Activated CD4-positive, alpha-beta memory T cell treated with anti-CD3 and anti-CD28 coated beads for 36 hours (primary cell): ENCODE measurements at regions not wholly inside any gene's neighbourhood (a gene's known extent, or its start where the extent isn't known, plus 50 kb on each side); places are given as distances from the start of the nearest gene placed in this dataset.

Experiments
- CTCF ChIA-PET: fragments of 350-600 bp; sonication (Branson Sonifier 250); formaldehyde crosslinking; loops from one replicate; lab custom pipeline; 2021; ENCODE audit warnings: antibody characterized with exemption, inconsistent platforms; lab: Charles Lee
- POLR2A ChIA-PET: fragments of 350-600 bp; sonication (Branson Sonifier 250); formaldehyde crosslinking; loops from one replicate; lab custom pipeline; 2021; ENCODE audit warnings: antibody characterized with exemption; lab: Charles Lee
- DNase-seq: peaks from one replicate; pipeline ENCODE4 v3.0.0-alpha.2; 2020
- H3K27ac Mint-ChIP-seq: one replicate; pipeline ENCODE4 v1.8.0; 2021; ENCODE audit warnings: mixed read lengths
- H3K27me3 Mint-ChIP-seq: one replicate; pipeline ENCODE4 v1.8.0; 2021; ENCODE audit warnings: mixed read lengths
- H3K36me3 Mint-ChIP-seq: one replicate; pipeline ENCODE4 v1.8.0; 2021; ENCODE audit warnings: mixed read lengths
- H3K4me1 Mint-ChIP-seq: one replicate; pipeline ENCODE4 v1.8.0; 2021; ENCODE audit warnings: low read depth, mixed read lengths
- H3K4me3 Mint-ChIP-seq: one replicate; pipeline ENCODE4 v1.8.0; 2021; ENCODE audit warnings: mild to moderate bottlenecking, mixed read lengths
- H3K9me3 Mint-ChIP-seq: one replicate; pipeline ENCODE4 v1.8.0; 2021; ENCODE audit warnings: mixed read lengths
- intact Hi-C: fragments of 100-400 bp; cut with micrococcal nuclease; formaldehyde crosslinking; loops from one replicate; pipeline ENCODE4 v1.15.1; 2023

DNA sequence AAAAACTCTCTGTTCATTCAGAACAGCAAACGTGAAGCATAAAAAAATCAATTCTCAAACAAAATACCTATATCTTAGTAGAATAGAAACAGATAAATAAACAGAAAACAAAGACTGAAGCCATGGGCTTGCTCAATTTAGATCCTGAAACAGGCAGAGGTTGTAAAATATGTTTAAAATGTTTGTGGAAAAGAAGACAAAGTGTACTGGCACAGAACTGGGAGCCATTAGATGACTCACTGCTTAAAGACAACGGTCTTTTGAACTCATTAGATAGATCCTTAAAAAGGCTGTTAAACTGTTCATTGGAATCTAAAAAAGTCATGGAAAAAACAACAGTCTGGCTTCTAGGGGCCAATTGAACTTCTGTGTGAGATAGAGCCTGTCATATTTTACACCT, 247.0 kb upstream of the NDST4 start:
- no peak for DNase-seq
- CTCF ChIA-PET = no interaction called here
- no peak overlapping the region for H3K27ac Mint-ChIP-seq

DNA sequence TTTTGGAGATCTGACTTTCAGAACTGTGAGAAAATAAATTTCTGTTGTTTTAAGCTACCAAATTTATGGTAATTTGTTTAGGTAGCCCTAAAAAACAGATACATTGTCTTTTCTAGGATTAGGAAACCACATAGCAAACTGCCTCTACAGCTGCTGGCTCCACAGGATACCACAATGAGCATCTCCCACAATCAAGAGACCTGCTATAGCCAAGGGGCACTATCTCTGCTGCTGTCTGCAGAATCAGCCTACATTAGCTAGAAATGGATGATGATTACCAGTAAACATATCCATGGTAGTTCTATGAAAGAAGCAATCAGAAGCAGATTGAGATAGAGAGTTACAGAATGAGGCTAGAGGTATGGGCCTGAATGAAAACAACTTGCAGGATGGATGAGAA, 244.4 kb upstream of the NDST4 start:
- no peak for DNase-seq
- peaks cover 25% of the 10 kb centered on the region for H3K9me3 Mint-ChIP-seq
- H3K36me3 Mint-ChIP-seq = no peaks in the 10 kb centered on the region
- CTCF ChIA-PET = no interaction called here
- H3K4me3 Mint-ChIP-seq = no peak overlapping the region
- no peaks in the 10 kb centered on the region for H3K27me3 Mint-ChIP-seq
- POLR2A ChIA-PET = no interaction called here
- no peak overlapping the region for H3K27ac Mint-ChIP-seq
- no peaks in the 10 kb centered on the region for H3K4me1 Mint-ChIP-seq
- intact Hi-C loops = no loop called here

More for the DNA sequence above, 247.0 kb upstream of the NDST4 start:
- intact Hi-C loops = no loop called here
- POLR2A ChIA-PET = no interaction called here
- Mint-ChIP-seq H3K27me3 (no peaks in the 10 kb centered on the region), H3K4me1 (no peaks in the 10 kb centered on the region), H3K4me3 (no peak overlapping the region), H3K36me3 (no peaks in the 10 kb centered on the region), H3K9me3 (peaks cover 6% of the 10 kb centered on the region)

DNA sequence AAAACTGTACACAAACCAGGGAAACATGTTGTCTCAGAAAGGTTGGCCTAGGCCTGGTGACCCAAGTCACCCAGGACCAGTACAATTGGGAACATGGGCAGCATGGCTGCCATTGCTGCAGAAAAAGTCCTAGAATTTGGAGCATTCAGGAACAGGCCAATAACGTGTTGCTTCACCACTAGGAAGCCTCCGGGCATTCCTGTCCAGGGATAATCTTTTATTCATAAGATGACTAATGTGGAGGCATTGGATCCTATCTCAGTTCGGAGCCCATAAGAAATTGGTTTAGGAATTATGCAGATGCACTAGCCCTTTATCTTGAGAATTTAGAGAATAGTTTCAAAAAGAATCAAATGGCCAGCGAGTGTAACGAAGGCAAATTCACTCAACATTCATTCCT, 242.8 kb upstream of the NDST4 start:
- intact Hi-C loops = no loop called here
- Mint-ChIP-seq H3K9me3 (peaks cover 28% of the 10 kb centered on the region), H3K27me3 (no peaks in the 10 kb centered on the region), H3K36me3 (no peaks in the 10 kb centered on the region), H3K27ac (no peak overlapping the region), H3K4me3 (no peak overlapping the region), H3K4me1 (no peaks in the 10 kb centered on the region)
- POLR2A ChIA-PET = no interaction called here
- DNase-seq = no peak
- CTCF ChIA-PET = no interaction called here

DNA sequence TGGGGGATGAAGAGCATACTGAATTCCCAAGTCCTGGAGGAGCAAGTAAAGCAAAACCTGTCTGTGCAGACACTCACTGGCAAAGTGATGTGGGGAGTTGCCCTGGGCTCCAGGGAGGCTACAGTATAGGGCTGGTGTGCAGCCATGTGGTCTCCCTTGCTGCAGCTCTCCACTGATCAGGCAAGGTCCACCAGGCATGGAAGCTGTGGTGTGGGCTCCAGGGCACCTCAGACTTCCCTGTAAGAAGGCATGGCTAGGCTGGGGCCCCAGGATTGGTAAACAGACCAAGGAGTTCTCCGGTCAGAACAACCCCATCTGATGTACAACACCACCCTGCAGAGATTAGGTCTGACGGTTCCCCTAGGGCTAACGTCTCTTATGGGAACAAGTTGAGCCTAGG, 241.9 kb upstream of the NDST4 start:
- Mint-ChIP-seq H3K27me3 (no peaks in the 10 kb centered on the region), H3K4me3 (no peak overlapping the region), H3K9me3 (peaks cover 28% of the 10 kb centered on the region), H3K36me3 (no peaks in the 10 kb centered on the region), H3K27ac (no peak overlapping the region), H3K4me1 (no peaks in the 10 kb centered on the region)
- CTCF ChIA-PET = no interaction called here
- POLR2A ChIA-PET = no interaction called here
- DNase-seq = no peak
- intact Hi-C loops = no loop called here

DNA sequence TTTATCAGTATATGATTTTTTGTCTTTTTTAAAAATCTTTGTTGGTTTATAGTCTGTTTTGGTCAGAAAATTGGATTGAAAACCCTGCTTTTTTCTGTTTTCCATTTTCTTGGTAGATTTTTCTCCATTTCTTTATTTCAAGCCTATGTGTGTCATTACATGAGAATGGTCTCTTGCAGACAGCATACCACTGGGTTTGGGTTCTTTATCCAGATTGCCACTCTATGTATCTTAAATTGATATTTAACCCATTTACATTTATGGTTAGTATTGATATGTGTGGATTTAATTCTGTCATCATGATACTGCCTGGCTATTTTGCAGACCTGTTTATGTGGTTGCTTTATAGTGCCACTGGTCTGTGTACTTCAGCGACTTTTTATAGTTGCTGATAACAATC, 239.9 kb upstream of the NDST4 start:
- ChIA-PET CTCF (no interaction called here), POLR2A (no interaction called here)
- H3K4me1 Mint-ChIP-seq = no peaks in the 10 kb centered on the region
- H3K9me3 Mint-ChIP-seq = peaks cover 26% of the 10 kb centered on the region
- intact Hi-C loops = no loop called here
- DNase-seq = no peak
- no peaks in the 10 kb centered on the region for H3K36me3 Mint-ChIP-seq
- H3K27ac Mint-ChIP-seq = no peak overlapping the region
- no peaks in the 10 kb centered on the region for H3K27me3 Mint-ChIP-seq
- H3K4me3 Mint-ChIP-seq = no peak overlapping the region

DNA sequence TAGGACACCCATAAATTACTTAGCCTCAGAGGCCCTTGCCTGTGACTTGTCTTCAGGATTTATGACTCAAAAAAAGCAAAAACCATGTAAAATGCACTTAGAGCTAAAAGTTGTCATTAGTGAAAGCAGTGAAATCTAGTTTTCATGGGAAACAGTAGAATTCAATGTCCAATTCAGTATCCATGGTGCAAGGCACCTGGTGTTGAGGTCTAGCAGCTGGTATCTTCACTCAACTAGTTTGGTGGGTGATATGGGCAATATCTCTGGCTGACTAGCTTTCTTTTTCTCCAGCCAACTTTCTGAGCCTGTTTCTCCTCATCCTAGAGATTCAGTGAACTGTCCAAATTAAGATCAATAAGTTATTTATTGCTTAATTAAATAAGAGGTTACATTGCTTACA, 229.8 kb upstream of the NDST4 start:
- H3K9me3 Mint-ChIP-seq = peaks cover 3% of the 10 kb centered on the region
- no peaks in the 10 kb centered on the region for H3K27me3 Mint-ChIP-seq
- H3K36me3 Mint-ChIP-seq = no peaks in the 10 kb centered on the region

DNA sequence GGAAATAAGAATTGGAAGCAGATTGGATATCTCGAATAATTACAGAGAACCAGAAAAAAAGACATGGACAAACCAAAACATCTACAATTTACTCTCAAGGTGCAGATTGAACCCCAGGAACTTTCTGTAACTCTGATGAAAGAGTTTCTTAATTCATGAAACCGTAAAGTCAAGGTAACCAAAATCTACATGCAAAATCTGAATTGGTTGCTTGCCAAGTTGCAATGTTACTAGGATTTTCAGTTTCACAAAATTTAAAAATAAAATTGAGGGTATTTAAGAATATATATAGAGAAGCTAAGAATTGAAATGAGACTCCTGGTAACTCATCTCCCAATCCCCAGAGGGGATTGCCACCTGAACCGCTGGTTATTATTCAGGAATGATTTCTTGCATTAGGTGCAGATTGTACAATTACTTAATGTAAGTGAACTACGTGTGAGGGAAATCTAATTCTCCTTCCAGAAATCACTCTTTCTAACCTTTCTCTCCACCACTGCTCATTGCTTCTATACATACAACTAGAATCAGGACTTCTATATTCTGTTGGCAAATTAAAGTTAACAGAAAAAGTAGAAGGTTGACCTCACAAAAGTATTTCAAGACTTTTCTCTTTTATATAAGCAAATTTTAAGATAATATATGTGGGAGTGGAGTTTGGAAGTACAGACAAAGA, 221.5 kb upstream of the NDST4 start:
- no peak overlapping the region for H3K27ac Mint-ChIP-seq
- CTCF ChIA-PET = no interaction called here
- no peak for DNase-seq
- intact Hi-C loops = no loop called here
- H3K36me3 Mint-ChIP-seq = no peaks in the 10 kb centered on the region
- peaks cover 3% of the 10 kb centered on the region for H3K9me3 Mint-ChIP-seq
- H3K4me1 Mint-ChIP-seq = no peaks in the 10 kb centered on the region
- no peak overlapping the region for H3K4me3 Mint-ChIP-seq
- POLR2A ChIA-PET = no interaction called here
- H3K27me3 Mint-ChIP-seq = no peaks in the 10 kb centered on the region

More for the DNA sequence above, 229.8 kb upstream of the NDST4 start:
- Mint-ChIP-seq H3K4me1 (no peaks in the 10 kb centered on the region), H3K4me3 (no peak overlapping the region), H3K27ac (no peak overlapping the region)
- DNase-seq = no peak
- intact Hi-C loops = no loop called here
- ChIA-PET CTCF (no interaction called here), POLR2A (no interaction called here)

DNA sequence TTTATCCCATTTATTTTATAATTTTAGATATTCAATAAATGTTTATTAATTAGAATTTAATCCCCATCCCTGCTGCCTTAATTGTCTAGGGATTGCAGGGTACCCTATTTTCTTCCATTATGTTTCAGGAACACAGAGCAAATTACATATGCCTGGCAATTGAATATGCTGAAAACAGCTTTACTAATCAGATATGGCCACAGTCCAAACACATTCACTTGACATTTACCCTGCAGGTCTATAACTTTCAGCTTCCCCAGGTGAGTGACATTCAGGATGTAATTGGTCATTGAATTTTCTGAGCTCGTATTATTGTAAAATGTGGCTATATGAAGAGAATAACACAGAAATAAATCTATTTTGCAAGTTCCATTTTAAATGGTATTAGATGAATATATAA, 218.7 kb upstream of the NDST4 start:
- ChIA-PET CTCF (no interaction called here), POLR2A (no interaction called here)
- Mint-ChIP-seq H3K27me3 (no peaks in the 10 kb centered on the region), H3K4me3 (no peak overlapping the region), H3K4me1 (no peaks in the 10 kb centered on the region), H3K27ac (no peak overlapping the region), H3K36me3 (no peaks in the 10 kb centered on the region), H3K9me3 (no peaks in the 10 kb centered on the region)
- DNase-seq = no peak
- intact Hi-C loops = no loop called here

DNA sequence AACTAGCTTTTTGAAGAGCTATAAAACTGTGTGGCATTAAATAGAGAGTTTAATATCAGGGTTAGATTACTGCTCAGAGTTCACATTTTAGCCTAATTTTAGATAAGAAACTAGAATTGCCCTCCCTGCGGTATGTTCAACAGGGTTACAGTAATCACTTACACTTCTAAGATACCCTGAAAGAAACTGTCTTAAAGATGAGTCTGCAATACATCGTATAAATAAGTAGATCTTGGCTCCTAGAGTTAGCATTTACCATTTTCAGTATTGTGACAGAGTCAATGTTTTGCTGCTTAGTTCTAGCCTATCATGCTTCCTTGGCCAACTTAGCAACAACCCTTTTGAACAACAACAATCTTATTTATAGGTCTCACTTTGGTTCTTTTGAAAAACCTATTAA, 217.8 kb upstream of the NDST4 start:
- no peak for DNase-seq
- CTCF ChIA-PET = no interaction called here
- H3K27ac Mint-ChIP-seq = no peak overlapping the region
- no peaks in the 10 kb centered on the region for H3K27me3 Mint-ChIP-seq
- intact Hi-C loops = no loop called here
- no peaks in the 10 kb centered on the region for H3K4me1 Mint-ChIP-seq
- no peaks in the 10 kb centered on the region for H3K9me3 Mint-ChIP-seq
- H3K4me3 Mint-ChIP-seq = no peak overlapping the region
- POLR2A ChIA-PET = no interaction called here
- no peaks in the 10 kb centered on the region for H3K36me3 Mint-ChIP-seq

DNA sequence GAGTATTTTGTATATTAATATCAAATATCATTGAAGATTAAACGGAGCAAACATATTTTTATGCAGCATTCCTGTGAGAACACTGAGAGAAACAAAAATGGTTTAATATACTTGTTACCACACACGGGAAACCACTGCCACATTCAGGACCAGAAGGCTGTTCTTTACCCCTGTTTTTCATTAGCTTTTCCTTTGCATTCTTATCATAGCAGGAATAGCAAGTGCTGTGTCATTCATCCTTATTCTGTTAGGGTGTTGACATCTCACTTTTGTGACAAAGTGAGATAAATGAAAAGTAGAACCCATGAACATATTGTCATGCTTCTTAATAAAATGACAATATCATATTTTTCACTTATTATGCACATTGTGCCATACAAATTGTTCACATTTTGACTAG, 212.4 kb upstream of the NDST4 start:
- POLR2A ChIA-PET = no interaction called here

DNA sequence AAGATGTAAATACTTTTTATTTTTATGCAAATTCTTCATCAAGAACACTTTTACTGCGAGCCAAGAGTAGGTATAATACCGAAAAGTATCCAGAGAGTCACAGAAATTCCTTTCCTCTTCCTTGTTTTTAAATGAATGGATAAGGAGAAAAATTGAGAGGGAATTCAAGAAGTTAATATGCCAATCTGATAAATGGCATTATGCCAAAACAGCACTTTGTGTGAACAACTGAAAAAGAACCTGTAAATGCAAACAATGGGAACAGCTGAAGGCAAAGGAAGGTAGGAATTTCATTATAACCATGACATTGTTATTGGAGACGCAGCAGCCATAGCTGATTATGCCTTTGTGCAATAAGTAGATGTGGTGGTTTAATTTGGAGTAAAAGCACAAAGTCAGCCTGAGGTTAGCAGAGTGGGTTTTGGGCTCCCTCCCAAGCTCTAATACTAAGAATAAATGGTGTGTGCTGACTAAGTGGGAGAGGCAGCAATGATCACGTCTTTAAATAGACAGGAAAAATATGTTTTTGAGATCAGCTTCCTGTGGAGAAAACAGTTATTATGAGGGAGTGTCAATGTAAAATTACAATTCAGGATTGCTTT, 209.8 kb upstream of the NDST4 start:
- Mint-ChIP-seq H3K9me3 (no peaks in the 10 kb centered on the region), H3K27me3 (no peaks in the 10 kb centered on the region), H3K27ac (no peak overlapping the region), H3K4me3 (no peak overlapping the region), H3K4me1 (no peaks in the 10 kb centered on the region), H3K36me3 (no peaks in the 10 kb centered on the region)
- ChIA-PET CTCF (no interaction called here), POLR2A (no interaction called here)
- DNase-seq = no peak
- intact Hi-C loops = no loop called here

More for the DNA sequence above, 212.4 kb upstream of the NDST4 start:
- Mint-ChIP-seq H3K36me3 (no peaks in the 10 kb centered on the region), H3K4me3 (no peak overlapping the region), H3K27me3 (no peaks in the 10 kb centered on the region), H3K9me3 (no peaks in the 10 kb centered on the region), H3K27ac (no peak overlapping the region), H3K4me1 (no peaks in the 10 kb centered on the region)
- CTCF ChIA-PET = no interaction called here
- DNase-seq = no peak
- intact Hi-C loops = no loop called here

DNA sequence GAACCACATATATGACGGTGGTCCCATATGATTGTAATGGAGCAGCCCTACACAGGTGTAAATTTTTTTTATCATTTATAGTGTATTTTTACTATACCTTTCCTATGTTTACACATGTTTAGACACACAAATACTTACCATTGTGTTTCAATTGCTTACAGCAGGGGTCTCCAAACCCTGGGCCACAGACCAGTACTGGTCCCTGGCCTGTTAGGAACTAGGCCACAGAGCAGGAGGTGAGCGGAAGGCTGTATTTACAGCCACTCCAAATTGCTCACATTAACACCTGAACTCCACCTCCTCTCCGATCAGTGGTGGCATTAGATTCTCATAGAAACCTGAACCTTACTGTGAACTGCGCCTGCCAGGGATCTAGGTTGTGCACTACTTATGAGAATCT, 201.8 kb upstream of the NDST4 start:
- H3K9me3 Mint-ChIP-seq = no peaks in the 10 kb centered on the region
- no peaks in the 10 kb centered on the region for H3K27me3 Mint-ChIP-seq
- DNase-seq = no peak
- H3K4me3 Mint-ChIP-seq = no peak overlapping the region
- H3K27ac Mint-ChIP-seq = no peak overlapping the region
- CTCF ChIA-PET = no interaction called here
- intact Hi-C loops = no loop called here
- no peaks in the 10 kb centered on the region for H3K4me1 Mint-ChIP-seq
- H3K36me3 Mint-ChIP-seq = no peaks in the 10 kb centered on the region
- POLR2A ChIA-PET = no interaction called here

DNA sequence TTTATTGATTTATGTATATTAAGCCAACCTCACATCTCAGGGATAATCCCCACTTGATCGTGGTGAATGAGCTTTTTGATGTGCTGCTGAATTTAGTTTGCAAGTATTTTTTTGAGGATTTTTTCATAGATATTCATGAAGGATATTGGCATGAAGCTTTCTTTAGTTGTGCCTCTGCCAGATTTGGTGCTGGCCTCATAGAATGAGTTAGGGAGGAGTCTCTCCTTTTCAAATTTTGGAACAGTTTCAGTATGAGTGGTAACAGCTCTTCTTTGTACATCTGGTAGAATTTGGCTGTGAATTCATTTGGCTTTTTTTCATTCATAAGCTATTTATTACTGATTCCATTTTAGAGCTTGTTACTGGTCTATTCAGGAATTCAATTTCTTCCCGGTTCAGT, 197.2 kb upstream of the NDST4 start:
- H3K4me1 Mint-ChIP-seq = no peaks in the 10 kb centered on the region
- intact Hi-C loops = no loop called here
- ChIA-PET POLR2A (no interaction called here), CTCF (no interaction called here)
- no peak overlapping the region for H3K4me3 Mint-ChIP-seq
- H3K36me3 Mint-ChIP-seq = no peaks in the 10 kb centered on the region
- H3K9me3 Mint-ChIP-seq = no peaks in the 10 kb centered on the region
- no peak for DNase-seq
- no peak overlapping the region for H3K27ac Mint-ChIP-seq
- no peaks in the 10 kb centered on the region for H3K27me3 Mint-ChIP-seq
